ENCODE measurements at regions not wholly inside any gene's neighbourhood (a gene's known extent, or its start where the extent isn't known, plus 50 kb on each side); places are given as distances from the start of the nearest gene placed in this dataset.
A peak's percentile ranks its signal among the peaks of the same experiment; 100 is the strongest.

DNA sequence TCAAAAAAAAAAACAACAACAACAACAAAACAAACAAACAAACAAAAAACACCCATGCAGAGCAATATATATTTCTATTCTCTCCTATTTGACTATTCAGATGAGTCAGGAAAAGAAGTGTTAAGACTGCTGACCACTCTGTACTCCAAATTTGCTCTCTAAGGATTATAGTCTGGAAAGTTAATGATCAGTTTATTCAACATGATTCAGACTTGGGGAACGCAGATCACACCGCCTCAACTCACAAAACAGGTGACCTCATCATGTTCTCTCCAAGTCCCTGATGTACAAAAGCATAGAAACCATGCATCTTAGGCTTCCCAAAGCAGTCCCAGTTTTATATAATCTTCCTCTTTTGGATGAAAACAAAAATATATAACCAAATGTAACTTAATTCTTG lies 51.9 kb upstream of the PRRC2C start:
- no peak overlapping the region for H3K4me3 ChIP-seq
- H3K9me3 ChIP-seq: peaks cover 0 to 15% (median 5%) of the 10 kb centered on the region in 8 donors
- H3K27me3 ChIP-seq (replicated peaks in 1 of 7): no peaks in the 10 kb centered on the region
- H3K27ac ChIP-seq: no peak overlapping the region
- DNase-seq: no peak
- TF ChIP-seq POLR2A (IDR thresholded peaks at IDR 0.05): no peak
- no peak for TF ChIP-seq POLR2AphosphoS5 (IDR thresholded peaks at IDR 0.05)
- TF ChIP-seq, protein P1, sequence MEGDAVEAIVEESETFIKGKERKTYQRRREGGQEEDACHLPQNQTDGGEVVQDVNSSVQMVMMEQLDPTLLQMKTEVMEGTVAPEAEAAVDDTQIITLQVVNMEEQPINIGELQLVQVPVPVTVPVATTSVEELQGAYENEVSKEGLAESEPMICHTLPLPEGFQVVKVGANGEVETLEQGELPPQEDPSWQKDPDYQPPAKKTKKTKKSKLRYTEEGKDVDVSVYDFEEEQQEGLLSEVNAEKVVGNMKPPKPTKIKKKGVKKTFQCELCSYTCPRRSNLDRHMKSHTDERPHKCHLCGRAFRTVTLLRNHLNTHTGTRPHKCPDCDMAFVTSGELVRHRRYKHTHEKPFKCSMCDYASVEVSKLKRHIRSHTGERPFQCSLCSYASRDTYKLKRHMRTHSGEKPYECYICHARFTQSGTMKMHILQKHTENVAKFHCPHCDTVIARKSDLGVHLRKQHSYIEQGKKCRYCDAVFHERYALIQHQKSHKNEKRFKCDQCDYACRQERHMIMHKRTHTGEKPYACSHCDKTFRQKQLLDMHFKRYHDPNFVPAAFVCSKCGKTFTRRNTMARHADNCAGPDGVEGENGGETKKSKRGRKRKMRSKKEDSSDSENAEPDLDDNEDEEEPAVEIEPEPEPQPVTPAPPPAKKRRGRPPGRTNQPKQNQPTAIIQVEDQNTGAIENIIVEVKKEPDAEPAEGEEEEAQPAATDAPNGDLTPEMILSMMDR (IDR thresholded peaks at IDR 0.05 in 8 of 11, conservative IDR thresholded peaks at IDR 0.05 in 3 of 11): no peak
- H3K4me1 ChIP-seq: peaks cover 0 to 11% (median 5%) of the 10 kb centered on the region in 6 donors
- WGBS, 5 donors: 90 to 98% (median 95%) methylated on average over 2 of the region's 2 CpGs
- no peaks in the 10 kb centered on the region for H3K36me3 ChIP-seq
- intact Hi-C loops (cut with DNase I; ENCODE audit: low total_unique reads): no loop called here

DNA sequence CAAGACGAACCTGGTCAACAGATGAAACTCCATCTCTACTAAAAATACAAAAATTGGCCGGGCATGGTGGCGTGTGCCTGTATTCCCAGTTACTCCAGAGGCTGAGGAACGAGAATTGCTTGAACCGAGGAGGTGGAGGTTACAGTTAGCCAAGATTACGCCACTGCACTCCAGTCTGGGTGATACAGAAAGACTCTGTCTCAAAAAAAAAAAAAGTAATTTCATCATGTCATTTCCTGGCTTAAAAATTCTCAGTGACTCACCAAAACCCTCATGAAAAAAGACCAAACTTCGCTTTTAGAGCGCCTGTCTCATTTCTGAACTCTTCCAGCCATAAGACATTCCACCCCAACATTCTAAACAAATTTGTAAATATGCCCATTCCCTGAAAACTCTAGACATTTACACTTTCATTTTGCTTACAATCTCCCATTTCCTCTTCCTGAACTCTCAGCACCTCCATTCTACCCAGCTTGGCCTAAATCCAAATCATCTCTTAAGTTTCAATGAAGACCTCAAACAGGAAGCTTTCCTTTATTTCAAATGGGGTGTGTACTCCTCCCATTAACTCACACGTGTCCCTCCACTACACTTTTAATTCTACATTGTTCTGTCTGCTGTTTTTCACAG lies 50.5 kb upstream of the PRRC2C start:
- Histone ChIP-seq H3K4me1 (peaks cover 0 to 11% (median 5%) of the 10 kb centered on the region in 6 donors), H3K27me3 (replicated peaks in 1 of 7) (no peaks in the 10 kb centered on the region), H3K36me3 (no peaks in the 10 kb centered on the region), H3K4me3 (peak overlapping the region in 2 of 8 donors; percentile 3 to 39), H3K9me3 (peaks cover 0 to 3% (median 0%) of the 10 kb centered on the region in 8 donors), H3K27ac (peak overlapping the region in 5 of 8 donors; percentile 25 to 65 (median 57))
- intact Hi-C loops (cut with DNase I; ENCODE audit: low total_unique reads): no loop called here
- no peak for DNase-seq
- no peak for TF ChIP-seq POLR2A (IDR thresholded peaks at IDR 0.05)
- TF ChIP-seq, protein P1 (IDR thresholded peaks at IDR 0.05 in 8 of 11, conservative IDR thresholded peaks at IDR 0.05 in 3 of 11): no peak
- no peak for TF ChIP-seq POLR2AphosphoS5 (IDR thresholded peaks at IDR 0.05)
- 25 to 55% (median 34%) methylated on average over 8 to 9 of the region's 9 CpGs for WGBS, 5 donors
